Fibroblast of lung (primary cell): ENCODE measurements at regions not wholly inside any gene's neighbourhood (a gene's known extent, or its start where the extent isn't known, plus 50 kb on each side); places are given as distances from the start of the nearest gene placed in this dataset.

Experiments
- DNase-seq, 2 donors: peaks; one replicate each; pipeline versions ENCODE4 v3.0.0 to v3.0.0-alpha.2; 2010; ENCODE audit warnings: low read depth in 2 of 2
- H2AFZ ChIP-seq: 2 replicates; pipeline ENCODE4 v1.5.1; 2012; ENCODE audit warnings: low read length, control low read depth, inconsistent platforms
- H3K27ac ChIP-seq: 2 replicates; pipeline ENCODE4 v1.5.1; 2011; ENCODE audit warnings: low read length, control low read depth; ENCODE audit not compliant: insufficient read depth
- H3K27me3 ChIP-seq: 2 replicates; pipeline ENCODE4 v1.5.1; 2011; ENCODE audit warnings: mild to moderate bottlenecking, low read length; ENCODE audit not compliant: control insufficient read depth, insufficient read depth
- H3K36me3 ChIP-seq: 2 replicates; pipeline ENCODE4 v1.5.1; 2011; ENCODE audit warnings: low read length; ENCODE audit not compliant: control insufficient read depth, insufficient read depth
- H3K4me1 ChIP-seq: 2 replicates; pipeline ENCODE4 v1.5.1; 2011; ENCODE audit warnings: low read length; ENCODE audit not compliant: control insufficient read depth, insufficient read depth; ENCODE audit errors: extremely low read depth
- H3K4me2 ChIP-seq: 2 replicates; pipeline ENCODE4 v1.5.1; 2011; ENCODE audit warnings: low read length, control low read depth; ENCODE audit not compliant: insufficient read depth; ENCODE audit errors: extremely low read depth
- H3K4me3 ChIP-seq, 4 experiments: fragments of 200-600 bp in 1 of 4; sonication (generic) in 1 of 4; replicated peaks in 1 of 4; 2 replicates each; pipeline ENCODE4 v1.5.1; 2011 to 2016; ENCODE audit warnings: low read length in 4 of 4, low read depth in 3 of 4, mild to moderate bottlenecking in 3 of 4, control low read depth in 2 of 4, inconsistent platforms in 1 of 4, mixed read lengths in 1 of 4; ENCODE audit not compliant: insufficient read depth in 1 of 4; ENCODE audit errors: control extremely low read depth in 1 of 4
- H3K79me2 ChIP-seq: 2 replicates; pipeline ENCODE4 v1.5.1; 2012; ENCODE audit warnings: mild to moderate bottlenecking, low read length, inconsistent platforms; ENCODE audit not compliant: control insufficient read depth, insufficient read depth
- H3K9ac ChIP-seq: 2 replicates; pipeline ENCODE4 v1.5.1; 2011; ENCODE audit warnings: mild to moderate bottlenecking, low read length, control low read depth; ENCODE audit not compliant: insufficient read depth
- H3K9me3 ChIP-seq: 2 replicates; pipeline ENCODE4 v1.5.1; 2012; ENCODE audit warnings: low read depth, low read length; ENCODE audit not compliant: control insufficient read depth, insufficient read depth
- H4K20me1 ChIP-seq: 2 replicates; pipeline ENCODE4 v1.5.1; 2011; ENCODE audit warnings: low read length; ENCODE audit not compliant: control insufficient read depth, insufficient read depth; ENCODE audit errors: extremely low read depth
- EZH2 ChIP-seq: IDR thresholded peaks from 2 replicates; pipeline ENCODE4 v1.5.1; 2012; ENCODE audit warnings: low read length, control low read depth, mild to moderate bottlenecking; ENCODE audit errors: missing control alignments
- TF ChIP-seq, protein P1 (sequence below), 2 donors: IDR thresholded peaks in 1 of 2; conservative IDR thresholded peaks in 1 of 2; 1 replicate in 1 of 2; 2 replicates in 1 of 2; pipeline ENCODE4 v1.5.1; 2011 to 2012; ENCODE audit warnings: low read length in 2 of 2, control low read depth in 1 of 2, inconsistent platforms in 1 of 2, low read depth in 1 of 2, mild to moderate bottlenecking in 1 of 2

DNA sequence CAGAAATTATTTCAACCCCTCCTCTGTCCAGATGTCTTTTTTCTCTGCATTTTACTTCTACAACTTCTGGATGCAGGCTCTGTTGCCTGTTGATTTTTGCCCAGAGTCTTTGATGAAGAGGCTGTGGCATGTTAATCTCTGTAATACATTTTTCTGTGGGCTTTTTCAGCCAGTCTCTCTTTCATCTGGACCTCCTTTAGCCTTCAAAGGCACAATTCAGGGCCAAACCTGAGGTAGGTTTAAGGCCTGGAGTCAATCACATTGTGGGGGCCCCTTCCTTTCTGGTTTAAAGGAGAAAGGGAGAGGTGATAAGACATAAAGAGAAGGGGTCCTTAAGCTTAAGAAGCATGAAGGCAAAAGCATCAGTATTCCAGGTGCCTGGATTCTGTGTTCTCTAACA is 553.7 kb downstream of the FLRT2 start:
- DNase-seq = no peak
- TF ChIP-seq EZH2 = no peak
- TF ChIP-seq, protein P1, sequence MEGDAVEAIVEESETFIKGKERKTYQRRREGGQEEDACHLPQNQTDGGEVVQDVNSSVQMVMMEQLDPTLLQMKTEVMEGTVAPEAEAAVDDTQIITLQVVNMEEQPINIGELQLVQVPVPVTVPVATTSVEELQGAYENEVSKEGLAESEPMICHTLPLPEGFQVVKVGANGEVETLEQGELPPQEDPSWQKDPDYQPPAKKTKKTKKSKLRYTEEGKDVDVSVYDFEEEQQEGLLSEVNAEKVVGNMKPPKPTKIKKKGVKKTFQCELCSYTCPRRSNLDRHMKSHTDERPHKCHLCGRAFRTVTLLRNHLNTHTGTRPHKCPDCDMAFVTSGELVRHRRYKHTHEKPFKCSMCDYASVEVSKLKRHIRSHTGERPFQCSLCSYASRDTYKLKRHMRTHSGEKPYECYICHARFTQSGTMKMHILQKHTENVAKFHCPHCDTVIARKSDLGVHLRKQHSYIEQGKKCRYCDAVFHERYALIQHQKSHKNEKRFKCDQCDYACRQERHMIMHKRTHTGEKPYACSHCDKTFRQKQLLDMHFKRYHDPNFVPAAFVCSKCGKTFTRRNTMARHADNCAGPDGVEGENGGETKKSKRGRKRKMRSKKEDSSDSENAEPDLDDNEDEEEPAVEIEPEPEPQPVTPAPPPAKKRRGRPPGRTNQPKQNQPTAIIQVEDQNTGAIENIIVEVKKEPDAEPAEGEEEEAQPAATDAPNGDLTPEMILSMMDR (conservative IDR thresholded peaks at IDR 0.05 in 1 of 2, IDR thresholded peaks at IDR 0.05 in 1 of 2; ENCODE audit: low read depth in 1 of 2, low read length in 2 of 2) = no peak
- Histone ChIP-seq H3K4me2 (no peak overlapping the region), H3K36me3 (no peaks in the 10 kb centered on the region), H3K27ac (no peak overlapping the region), H3K27me3 (no peaks in the 10 kb centered on the region), H2AFZ (no peak overlapping the region), H3K9me3 (no peaks in the 10 kb centered on the region), H3K9ac (no peak overlapping the region), H3K79me2 (no peaks in the 10 kb centered on the region), H3K4me1 (no peaks in the 10 kb centered on the region), H3K4me3 (no peak overlapping the region), H4K20me1 (no peaks in the 10 kb centered on the region)

DNA sequence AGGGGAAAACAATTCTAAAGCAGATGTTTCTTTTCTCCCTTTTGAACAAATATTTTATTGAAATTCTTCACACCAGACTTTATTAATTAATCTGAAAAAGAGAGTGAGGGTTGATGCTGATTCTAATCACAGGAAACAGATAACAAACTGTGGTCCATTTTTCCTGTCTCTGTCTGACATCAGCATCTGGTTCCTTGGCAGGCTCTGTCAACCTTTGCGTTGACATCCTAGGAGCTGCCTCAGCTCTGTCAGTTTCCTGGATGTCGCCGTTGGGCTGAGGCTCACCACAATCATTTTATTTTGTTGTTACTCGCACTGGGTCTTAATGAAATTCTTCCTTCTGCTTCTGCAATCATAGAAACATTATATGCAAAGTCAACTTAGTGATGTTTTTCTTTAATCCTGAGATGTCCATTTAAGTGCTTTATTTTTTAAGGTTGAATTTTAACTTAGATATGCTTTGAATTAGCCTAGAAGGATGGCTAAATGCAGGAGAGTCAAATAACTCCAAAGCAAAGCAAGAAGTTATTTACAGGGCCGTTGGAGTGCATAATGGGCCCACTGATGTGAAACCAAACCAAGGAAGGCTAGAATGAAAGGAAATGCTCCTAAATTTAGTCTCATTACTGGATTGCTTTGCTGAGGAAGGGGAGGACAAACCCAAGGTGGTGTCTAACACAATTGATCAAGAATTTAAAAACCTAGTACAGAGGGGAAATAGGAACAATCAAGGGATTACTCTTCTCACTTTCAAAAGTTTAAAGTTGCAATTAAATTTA is 542.4 kb downstream of the FLRT2 start:
- Histone ChIP-seq H3K4me2 (no peak overlapping the region), H3K4me1 (no peaks in the 10 kb centered on the region), H2AFZ (no peak overlapping the region), H3K9me3 (no peaks in the 10 kb centered on the region), H3K79me2 (no peaks in the 10 kb centered on the region), H3K27ac (no peak overlapping the region), H3K27me3 (no peaks in the 10 kb centered on the region), H4K20me1 (no peaks in the 10 kb centered on the region), H3K9ac (no peak overlapping the region), H3K36me3 (no peaks in the 10 kb centered on the region), H3K4me3 (no peak overlapping the region)
- DNase-seq = no peak
- TF ChIP-seq EZH2 = no peak
- TF ChIP-seq, protein P1 (conservative IDR thresholded peaks at IDR 0.05 in 1 of 2, IDR thresholded peaks at IDR 0.05 in 1 of 2; ENCODE audit: low read depth in 1 of 2, low read length in 2 of 2) = no peak

DNA sequence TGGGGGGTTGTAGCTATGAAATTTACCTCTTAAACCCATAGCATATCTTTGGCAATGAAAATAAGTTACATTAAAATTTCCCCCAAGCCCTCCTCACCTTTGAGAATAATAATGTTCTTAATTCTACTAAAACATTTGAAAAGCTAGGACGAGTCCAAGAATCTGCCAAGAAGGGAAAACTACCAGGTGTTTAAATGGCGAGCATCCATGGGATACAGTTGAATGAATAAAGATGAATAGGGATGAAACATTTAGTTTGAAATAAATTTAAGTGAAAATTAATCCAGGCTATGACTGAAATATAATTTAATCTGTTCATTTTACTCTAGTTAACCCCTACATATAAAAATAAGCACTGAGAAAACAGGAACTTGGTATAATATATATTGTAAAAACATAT is 536.7 kb downstream of the FLRT2 start:
- Histone ChIP-seq H3K9me3 (no peaks in the 10 kb centered on the region), H3K9ac (no peak overlapping the region), H4K20me1 (no peaks in the 10 kb centered on the region), H3K4me1 (no peaks in the 10 kb centered on the region), H2AFZ (no peak overlapping the region), H3K27ac (no peak overlapping the region), H3K4me2 (no peak overlapping the region), H3K79me2 (no peaks in the 10 kb centered on the region), H3K36me3 (no peaks in the 10 kb centered on the region), H3K4me3 (no peak overlapping the region), H3K27me3 (no peaks in the 10 kb centered on the region)
- TF ChIP-seq EZH2 = no peak
- TF ChIP-seq, protein P1 (conservative IDR thresholded peaks at IDR 0.05 in 1 of 2, IDR thresholded peaks at IDR 0.05 in 1 of 2; ENCODE audit: low read depth in 1 of 2, low read length in 2 of 2) = no peak
- DNase-seq = no peak
